Endothelial cell of umbilical vein (primary cell): ENCODE measurements at regions not wholly inside any gene's neighbourhood (a gene's known extent, or its start where the extent isn't known, plus 50 kb on each side); places are given as distances from the start of the nearest gene placed in this dataset.
"Not testable (repeated sequence)": the region's sequence is repeated elsewhere in the genome, so short reads cannot be mapped to it uniquely, and the experiment has no call there.

Source experiments
- POLR2AphosphoS5 ChIP-seq: IDR thresholded peaks from 2 replicates; pipeline ENCODE4 v1.6.1; 2012; ENCODE audit warnings: low read depth, mild to moderate bottlenecking, control low read depth, low read length, moderate library complexity; ENCODE audit not compliant: insufficient read depth
- TF ChIP-seq, protein P1 (sequence below), 2 donors: IDR thresholded peaks; 1 replicate in 1 of 2; 2 replicates in 1 of 2; pipeline ENCODE4 v1.5.1; 2011; ENCODE audit warnings: low read length in 2 of 2, mild to moderate bottlenecking in 2 of 2, moderate library complexity in 2 of 2, control low read depth in 1 of 2, inconsistent platforms in 1 of 2, low read depth in 1 of 2; ENCODE audit not compliant: insufficient read depth in 1 of 2; ENCODE audit errors: extremely low read depth in 1 of 2

DNA sequence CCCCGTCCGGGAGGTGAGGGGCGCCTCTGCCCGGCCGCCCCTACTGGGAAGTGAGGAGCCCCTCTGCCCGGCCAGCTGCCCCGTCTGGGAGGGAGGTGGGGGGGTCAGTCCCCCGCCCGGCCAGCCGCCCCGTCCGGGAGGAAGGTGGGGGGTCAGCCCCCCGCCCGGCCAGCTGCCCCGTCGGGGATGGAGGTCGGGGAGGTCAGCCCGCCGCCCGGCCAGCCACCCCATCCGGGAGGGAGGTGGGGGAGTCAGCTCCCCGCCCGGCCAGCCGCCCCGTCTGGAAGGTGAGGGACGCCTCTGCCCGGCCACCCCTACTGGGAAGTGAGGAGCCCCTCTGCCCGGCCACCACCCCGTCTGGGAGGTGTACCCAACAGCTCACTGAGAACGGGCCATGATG is 175.3 kb upstream of the CRIM1 start:
- TF ChIP-seq, protein P1, sequence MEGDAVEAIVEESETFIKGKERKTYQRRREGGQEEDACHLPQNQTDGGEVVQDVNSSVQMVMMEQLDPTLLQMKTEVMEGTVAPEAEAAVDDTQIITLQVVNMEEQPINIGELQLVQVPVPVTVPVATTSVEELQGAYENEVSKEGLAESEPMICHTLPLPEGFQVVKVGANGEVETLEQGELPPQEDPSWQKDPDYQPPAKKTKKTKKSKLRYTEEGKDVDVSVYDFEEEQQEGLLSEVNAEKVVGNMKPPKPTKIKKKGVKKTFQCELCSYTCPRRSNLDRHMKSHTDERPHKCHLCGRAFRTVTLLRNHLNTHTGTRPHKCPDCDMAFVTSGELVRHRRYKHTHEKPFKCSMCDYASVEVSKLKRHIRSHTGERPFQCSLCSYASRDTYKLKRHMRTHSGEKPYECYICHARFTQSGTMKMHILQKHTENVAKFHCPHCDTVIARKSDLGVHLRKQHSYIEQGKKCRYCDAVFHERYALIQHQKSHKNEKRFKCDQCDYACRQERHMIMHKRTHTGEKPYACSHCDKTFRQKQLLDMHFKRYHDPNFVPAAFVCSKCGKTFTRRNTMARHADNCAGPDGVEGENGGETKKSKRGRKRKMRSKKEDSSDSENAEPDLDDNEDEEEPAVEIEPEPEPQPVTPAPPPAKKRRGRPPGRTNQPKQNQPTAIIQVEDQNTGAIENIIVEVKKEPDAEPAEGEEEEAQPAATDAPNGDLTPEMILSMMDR (IDR thresholded peaks at IDR 0.05; ENCODE audit: extremely low read depth in 1 of 2, insufficient read depth in 1 of 2, low read depth in 1 of 2, low read length in 2 of 2) = not testable (repeated sequence)
- not testable (repeated sequence) for TF ChIP-seq POLR2AphosphoS5
